ENCODE measurements at regions not wholly inside any gene's neighbourhood (a gene's known extent, or its start where the extent isn't known, plus 50 kb on each side); places are given as distances from the start of the nearest gene placed in this dataset.
"Not testable (repeated sequence)": the region's sequence is repeated elsewhere in the genome, so short reads cannot be mapped to it uniquely, and the experiment has no call there.

GRCh38 chr6:112522587-112522986 lies 175.5 kb downstream of the RFPL4B start:
- DNase-seq: no peak

- DNase-seq: no peak
Observed at GRCh38 chr6:112524071-112524470, 176.9 kb downstream of the RFPL4B start.

GRCh38 chr6:112525749-112526148 lies 178.6 kb downstream of the RFPL4B start:
- no peak for DNase-seq

GRCh38 chr6:112526594-112526993 lies 179.5 kb downstream of the RFPL4B start:
- no peak for DNase-seq

GRCh38 chr6:112528306-112528705 lies 181.2 kb downstream of the RFPL4B start:
- DNase-seq: not testable (repeated sequence)

GRCh38 chr6:112535816-112536215 lies 188.7 kb downstream of the RFPL4B start:
- DNase-seq: no peak

GRCh38 chr6:112539355-112539754 lies 192.2 kb downstream of the RFPL4B start:
- DNase-seq: no peak

GRCh38 chr6:112541847-112542246 lies 194.7 kb downstream of the RFPL4B start:
- not testable (repeated sequence) for DNase-seq

- DNase-seq: not testable (repeated sequence)
Observed at GRCh38 chr6:112547321-112548085, 200.4 kb downstream of the RFPL4B start.

GRCh38 chr6:112549749-112550148 lies 202.6 kb downstream of the RFPL4B start:
- DNase-seq: no peak

- DNase-seq: no peak
Observed at GRCh38 chr6:112557435-112557834, 210.3 kb downstream of the RFPL4B start.

GRCh38 chr6:112557961-112558360 lies 210.8 kb downstream of the RFPL4B start:
- DNase-seq: no peak

GRCh38 chr6:112560651-112561050 lies 213.5 kb downstream of the RFPL4B start:
- no peak for DNase-seq

GRCh38 chr6:112562301-112563231 lies 215.4 kb downstream of the RFPL4B start:
- no peak for DNase-seq

GRCh38 chr6:112563368-112563767 lies 216.2 kb downstream of the RFPL4B start:
- DNase-seq: no peak

- no peak for DNase-seq
Observed at GRCh38 chr6:112568066-112568465, 220.9 kb downstream of the RFPL4B start.

- no peak for DNase-seq
Observed at GRCh38 chr6:112571488-112572270, 224.5 kb downstream of the RFPL4B start.

GRCh38 chr6:112574190-112574589 lies 227.1 kb downstream of the RFPL4B start:
- no peak for DNase-seq

GRCh38 chr6:112575309-112575834 lies 228.2 kb downstream of the RFPL4B start:
- no peak for DNase-seq

- no peak for DNase-seq
Observed at GRCh38 chr6:112576423-112576822, 229.3 kb downstream of the RFPL4B start.

GRCh38 chr6:112579601-112580000 lies 232.5 kb downstream of the RFPL4B start:
- no peak for DNase-seq

GRCh38 chr6:112581015-112581414 lies 233.9 kb downstream of the RFPL4B start:
- no peak for DNase-seq

GRCh38 chr6:112590326-112590725 lies 243.2 kb downstream of the RFPL4B start:
- DNase-seq: no peak
